HG02571 (cell line): ENCODE measurements at regions not wholly inside any gene's neighbourhood (a gene's known extent, or its start where the extent isn't known, plus 50 kb on each side); places are given as distances from the start of the nearest gene placed in this dataset.

Source experiments
- ATAC-seq: cut with Tn5 transposase; IDR thresholded peaks from one replicate; pipeline ENCODE4 v1.9.1; 2021; ENCODE audit warnings: mild to moderate bottlenecking, moderate library complexity; ENCODE audit not compliant: unreplicated experiment

GRCh38 chr5:15027764-15028163 is 156.2 kb upstream of the ANKH start:
- no peak for ATAC-seq

- ATAC-seq, result no peak
Measured at GRCh38 chr5:15026944-15027343, 155.4 kb upstream of the ANKH start.

- no peak for ATAC-seq
Measured at GRCh38 chr5:15026011-15026893, 154.7 kb upstream of the ANKH start.

- no peak for ATAC-seq
Measured at GRCh38 chr5:15023846-15024245, 152.3 kb upstream of the ANKH start.

- ATAC-seq, result no peak
Measured at GRCh38 chr5:15023266-15023665, 151.7 kb upstream of the ANKH start.

- ATAC-seq, result no peak
Measured at GRCh38 chr5:15021266-15022046, 149.9 kb upstream of the ANKH start.

- ATAC-seq, result no peak
Measured at GRCh38 chr5:15020736-15021135, 149.2 kb upstream of the ANKH start.

- ATAC-seq, result no peak
Measured at GRCh38 chr5:15014809-15015208, 143.2 kb upstream of the ANKH start.

GRCh38 chr5:15013654-15014463 is 142.3 kb upstream of the ANKH start:
- no peak for ATAC-seq

GRCh38 chr5:15012061-15012460 is 140.5 kb upstream of the ANKH start:
- ATAC-seq, result no peak

GRCh38 chr5:15010936-15011335 is 139.4 kb upstream of the ANKH start:
- ATAC-seq, result no peak

GRCh38 chr5:15009420-15009819 is 137.8 kb upstream of the ANKH start:
- no peak for ATAC-seq

GRCh38 chr5:15008921-15009320 is 137.3 kb upstream of the ANKH start:
- no peak for ATAC-seq

- ATAC-seq, result no peak
Measured at GRCh38 chr5:15008476-15008875, 136.9 kb upstream of the ANKH start.

GRCh38 chr5:15007646-15008045 is 136.1 kb upstream of the ANKH start:
- no peak for ATAC-seq

GRCh38 chr5:15004506-15004905 is 132.9 kb upstream of the ANKH start:
- no peak for ATAC-seq

- no peak for ATAC-seq
Measured at GRCh38 chr5:15003511-15003920, 131.9 kb upstream of the ANKH start.

GRCh38 chr5:15002791-15003190 is 131.2 kb upstream of the ANKH start:
- no peak for ATAC-seq

- ATAC-seq, result no peak
Measured at GRCh38 chr5:15002173-15002572, 130.6 kb upstream of the ANKH start.

- no peak for ATAC-seq
Measured at GRCh38 chr5:15001517-15001916, 129.9 kb upstream of the ANKH start.

GRCh38 chr5:14998491-14998890 is 126.9 kb upstream of the ANKH start:
- ATAC-seq, result no peak
